ENCODE measurements at regions not wholly inside any gene's neighbourhood (a gene's known extent, or its start where the extent isn't known, plus 50 kb on each side); places are given as distances from the start of the nearest gene placed in this dataset.

GRCh38 chr12:113658006-113658655, 186.5 kb upstream of the LHX5 start:
- DNase-seq (ENCODE audit: low read depth, low spot score): no peak

- DNase-seq (ENCODE audit: low read depth, low spot score): no peak
Observed at GRCh38 chr12:113655919-113656318, 184.2 kb upstream of the LHX5 start.

GRCh38 chr12:113655479-113655878, 183.8 kb upstream of the LHX5 start:
- no peak for DNase-seq (ENCODE audit: low read depth, low spot score)

GRCh38 chr12:113651662-113652061, 180.0 kb upstream of the LHX5 start:
- no peak for DNase-seq (ENCODE audit: low read depth, low spot score)

GRCh38 chr12:113650476-113650875, 178.8 kb upstream of the LHX5 start:
- no peak for DNase-seq (ENCODE audit: low read depth, low spot score)

- DNase-seq (ENCODE audit: low read depth, low spot score): no peak
Observed at GRCh38 chr12:113649256-113649830, 177.7 kb upstream of the LHX5 start.

- DNase-seq (ENCODE audit: low read depth, low spot score): no peak
Observed at GRCh38 chr12:113647048-113647447, 175.4 kb upstream of the LHX5 start.

- no peak for DNase-seq (ENCODE audit: low read depth, low spot score)
Observed at GRCh38 chr12:113645603-113646002, 173.9 kb upstream of the LHX5 start.

GRCh38 chr12:113645183-113645582, 173.5 kb upstream of the LHX5 start:
- no peak for DNase-seq (ENCODE audit: low read depth, low spot score)

GRCh38 chr12:113643177-113643974, 171.7 kb upstream of the LHX5 start:
- DNase-seq (ENCODE audit: low read depth, low spot score): no peak

GRCh38 chr12:113642672-113643071, 171.0 kb upstream of the LHX5 start:
- no peak for DNase-seq (ENCODE audit: low read depth, low spot score)

GRCh38 chr12:113642216-113642615, 170.5 kb upstream of the LHX5 start:
- no peak for DNase-seq (ENCODE audit: low read depth, low spot score)

- DNase-seq (ENCODE audit: low read depth, low spot score): no peak
Observed at GRCh38 chr12:113641426-113642030, 169.9 kb upstream of the LHX5 start.

GRCh38 chr12:113640837-113641236, 169.2 kb upstream of the LHX5 start:
- no peak for DNase-seq (ENCODE audit: low read depth, low spot score)

GRCh38 chr12:113639474-113639873, 167.8 kb upstream of the LHX5 start:
- no peak for DNase-seq (ENCODE audit: low read depth, low spot score)

GRCh38 chr12:113638460-113638775, 166.7 kb upstream of the LHX5 start:
- DNase-seq (ENCODE audit: low read depth, low spot score): no peak

GRCh38 chr12:113634982-113635381, 163.3 kb upstream of the LHX5 start:
- DNase-seq (ENCODE audit: low read depth, low spot score): no peak

GRCh38 chr12:113634474-113634873, 162.8 kb upstream of the LHX5 start:
- DNase-seq (ENCODE audit: low read depth, low spot score): no peak

GRCh38 chr12:113633678-113634332, 162.1 kb upstream of the LHX5 start:
- no peak for DNase-seq (ENCODE audit: low read depth, low spot score)

- DNase-seq (ENCODE audit: low read depth, low spot score): no peak
Observed at GRCh38 chr12:113630625-113631024, 159.0 kb upstream of the LHX5 start.

- no peak for DNase-seq (ENCODE audit: low read depth, low spot score)
Observed at GRCh38 chr12:113625499-113625898, 153.8 kb upstream of the LHX5 start.

- DNase-seq (ENCODE audit: low read depth, low spot score): no peak
Observed at GRCh38 chr12:113622410-113622809, 150.7 kb upstream of the LHX5 start.

All from astrocyte of the hippocampus (primary cell).